ENCODE measurements at regions not wholly inside any gene's neighbourhood (a gene's known extent, or its start where the extent isn't known, plus 50 kb on each side); places are given as distances from the start of the nearest gene placed in this dataset.
"Not testable (repeated sequence)": the region's sequence is repeated elsewhere in the genome, so short reads cannot be mapped to it uniquely, and the experiment has no call there.

- no peak overlapping the region for H3K4me3 ChIP-seq
- DNase-seq, result no peak
- no peak for TF ChIP-seq CTCF (IDR thresholded peaks at IDR 0.05; ENCODE audit: control extremely low read depth, extremely low read depth)
- WGBS, 2 donors, result 91 to 94% methylated on average over 2 of the region's 2 CpGs
- no peak overlapping the region for H3K27ac ChIP-seq (ENCODE audit: low read depth in 1 of 2, low read length in 1 of 2)
- H3K9ac ChIP-seq (ENCODE audit: insufficient read depth in 1 of 2, low read length in 2 of 2), result no peak overlapping the region
- H3K9me3 ChIP-seq (ENCODE audit: control insufficient read depth in 4 of 4, insufficient read depth in 3 of 4, low read length in 3 of 4), result no peaks in the 10 kb centered on the region
- H3K4me1 ChIP-seq (ENCODE audit: control insufficient read depth in 5 of 5, insufficient read depth in 5 of 5, low read length in 5 of 5), result no peaks in the 10 kb centered on the region
- peaks cover 0 to 9% (median 2%) of the 10 kb centered on the region in 3 donors for H3K27me3 ChIP-seq (ENCODE audit: control insufficient read depth in 3 of 3, insufficient read depth in 3 of 3, low read length in 2 of 3)
- ATAC-seq (ENCODE audit: insufficient read depth, low FRiP score), result no peak
- H3K36me3 ChIP-seq (ENCODE audit: control insufficient read depth in 4 of 4, insufficient read depth in 4 of 4, low read length in 4 of 4), result no peaks in the 10 kb centered on the region
These were observed 84.9 kb upstream of the ZNF536 start for GRCh38 chr19:30287259-30287658.

GRCh38 chr19:30287973-30288372 lies 84.2 kb upstream of the ZNF536 start:
- H3K9ac ChIP-seq (ENCODE audit: insufficient read depth in 1 of 2, low read length in 2 of 2), result no peak overlapping the region
- no peak for TF ChIP-seq CTCF (IDR thresholded peaks at IDR 0.05; ENCODE audit: control extremely low read depth, extremely low read depth)
- DNase-seq, result no peak
- H3K27ac ChIP-seq (ENCODE audit: low read depth in 1 of 2, low read length in 1 of 2), result no peak overlapping the region
- ATAC-seq (ENCODE audit: insufficient read depth, low FRiP score), result no peak
- no peaks in the 10 kb centered on the region for H3K36me3 ChIP-seq (ENCODE audit: control insufficient read depth in 4 of 4, insufficient read depth in 4 of 4, low read length in 4 of 4)
- no peaks in the 10 kb centered on the region for H3K4me1 ChIP-seq (ENCODE audit: control insufficient read depth in 5 of 5, insufficient read depth in 5 of 5, low read length in 5 of 5)
- H3K9me3 ChIP-seq (ENCODE audit: control insufficient read depth in 4 of 4, insufficient read depth in 3 of 4, low read length in 3 of 4), result no peaks in the 10 kb centered on the region
- WGBS, 2 donors, result 67 to 83% methylated on average over 5 of the region's 5 CpGs
- H3K27me3 ChIP-seq (ENCODE audit: control insufficient read depth in 3 of 3, insufficient read depth in 3 of 3, low read length in 2 of 3), result peaks cover 0 to 9% (median 1%) of the 10 kb centered on the region in 3 donors
- no peak overlapping the region for H3K4me3 ChIP-seq

- DNase-seq, result no peak
- WGBS, 2 donors, result 73 to 91% methylated on average over 3 of the region's 3 CpGs
- Histone ChIP-seq H3K9me3 (ENCODE audit: control insufficient read depth in 4 of 4, insufficient read depth in 3 of 4, low read length in 3 of 4) (no peaks in the 10 kb centered on the region), H3K36me3 (ENCODE audit: control insufficient read depth in 4 of 4, insufficient read depth in 4 of 4, low read length in 4 of 4) (no peaks in the 10 kb centered on the region), H3K27ac (ENCODE audit: low read depth in 1 of 2, low read length in 1 of 2) (no peak overlapping the region), H3K9ac (ENCODE audit: insufficient read depth in 1 of 2, low read length in 2 of 2) (no peak overlapping the region), H3K4me1 (ENCODE audit: control insufficient read depth in 5 of 5, insufficient read depth in 5 of 5, low read length in 5 of 5) (no peaks in the 10 kb centered on the region), H3K27me3 (ENCODE audit: control insufficient read depth in 3 of 3, insufficient read depth in 3 of 3, low read length in 2 of 3) (peaks cover 0 to 5% (median 0%) of the 10 kb centered on the region in 3 donors), H3K4me3 (no peak overlapping the region)
- no peak for ATAC-seq (ENCODE audit: insufficient read depth, low FRiP score)
- TF ChIP-seq CTCF (IDR thresholded peaks at IDR 0.05; ENCODE audit: control extremely low read depth, extremely low read depth), result no peak
These were observed 83.3 kb upstream of the ZNF536 start for GRCh38 chr19:30288911-30289310.

- H3K4me3 ChIP-seq, result no peak overlapping the region
- DNase-seq (no peak), ATAC-seq (ENCODE audit: insufficient read depth, low FRiP score) (no peak)
- no peak for TF ChIP-seq CTCF (IDR thresholded peaks at IDR 0.05; ENCODE audit: control extremely low read depth, extremely low read depth)
- H3K27me3 ChIP-seq (ENCODE audit: control insufficient read depth in 3 of 3, insufficient read depth in 3 of 3, low read length in 2 of 3), result peaks cover 0 to under 1% (median 0%) of the 10 kb centered on the region in 3 donors
- H3K27ac ChIP-seq (ENCODE audit: low read depth in 1 of 2, low read length in 1 of 2), result no peak overlapping the region
- no peak overlapping the region for H3K9ac ChIP-seq (ENCODE audit: insufficient read depth in 1 of 2, low read length in 2 of 2)
- no peaks in the 10 kb centered on the region for H3K4me1 ChIP-seq (ENCODE audit: control insufficient read depth in 5 of 5, insufficient read depth in 5 of 5, low read length in 5 of 5)
- H3K36me3 ChIP-seq (ENCODE audit: control insufficient read depth in 4 of 4, insufficient read depth in 4 of 4, low read length in 4 of 4), result no peaks in the 10 kb centered on the region
- no peaks in the 10 kb centered on the region for H3K9me3 ChIP-seq (ENCODE audit: control insufficient read depth in 4 of 4, insufficient read depth in 3 of 4, low read length in 3 of 4)
- WGBS, 2 donors, result 89 to 92% methylated on average over 9 of the region's 9 CpGs
These were observed 82.8 kb upstream of the ZNF536 start for GRCh38 chr19:30289336-30289735.

GRCh38 chr19:30290805-30291204 lies 81.4 kb upstream of the ZNF536 start:
- H3K9ac ChIP-seq (ENCODE audit: insufficient read depth in 1 of 2, low read length in 2 of 2); H3K9me3 ChIP-seq (ENCODE audit: control insufficient read depth in 4 of 4, insufficient read depth in 3 of 4, low read length in 3 of 4); ATAC-seq (ENCODE audit: insufficient read depth, low FRiP score); H3K27ac ChIP-seq (ENCODE audit: low read depth in 1 of 2, low read length in 1 of 2); H3K36me3 ChIP-seq (ENCODE audit: control insufficient read depth in 4 of 4, insufficient read depth in 4 of 4, low read length in 4 of 4); H3K4me1 ChIP-seq (ENCODE audit: control insufficient read depth in 5 of 5, insufficient read depth in 5 of 5, low read length in 5 of 5); DNase-seq; H3K4me3 ChIP-seq; H3K27me3 ChIP-seq (ENCODE audit: control insufficient read depth in 3 of 3, insufficient read depth in 3 of 3, low read length in 2 of 3): not testable (repeated sequence)
